NCI-H1436 (cell line): ENCODE measurements at regions not wholly inside any gene's neighbourhood (a gene's known extent, or its start where the extent isn't known, plus 50 kb on each side); places are given as distances from the start of the nearest gene placed in this dataset.

ENCODE experiments used
- DNase-seq: peaks from one replicate; lab custom pipeline; 2025; lab: John Stamatoyannopoulos, UW

GRCh38 chr12:124369055-124369826 lies 74.3 kb downstream of the RFLNA start:
- no peak for DNase-seq

- DNase-seq: no peak
These were observed 73.6 kb downstream of the RFLNA start for GRCh38 chr12:124368421-124369032.

GRCh38 chr12:124365726-124366430 lies 71.0 kb downstream of the RFLNA start:
- DNase-seq: no peak
